IMR-90 (cell line): ENCODE measurements at regions not wholly inside any gene's neighbourhood (a gene's known extent, or its start where the extent isn't known, plus 50 kb on each side); places are given as distances from the start of the nearest gene placed in this dataset.

ENCODE experiments used
- ATAC-seq: fragments of 200-7000 bp; cut with Tn5 transposase; 2 replicates; pipeline ENCODE4 v1.9.1; 2020; ENCODE audit warnings: low read depth, mild to moderate bottlenecking, moderate library complexity
- BruUV-seq: library from RNA; stranded (reverse); fragments of 400-500 nt; replicated peaks from 2 replicates; lab custom pipeline; 2021; lab: Mats Ljungman, UMichigan
- CTCF ChIA-PET: fragments of 300-600 bp; formaldehyde crosslinking; extraction: SDS; loops from one replicate; lab custom pipeline; 2021; ENCODE audit warnings: antibody characterized with exemption; lab: Yijun Ruan, JAX
- POLR2A ChIA-PET: fragments of 300-600 bp; sonication (Branson Sonifier 250); formaldehyde crosslinking; loops from one replicate; lab custom pipeline; 2022; ENCODE audit warnings: antibody characterized with exemption; ENCODE audit not compliant: unreplicated experiment; lab: Charles Lee
- DNase-seq: peaks from one replicate; pipeline ENCODE4 v3.0.0; 2013
- H2AFZ ChIP-seq: replicated peaks from 2 replicates; pipeline ENCODE3; 2013; ENCODE audit warnings: low read length, mild to moderate bottlenecking; ENCODE audit not compliant: poor library complexity
- H2AK5ac ChIP-seq: 2 replicates; pipeline ENCODE4 v1.6.1; 2013; ENCODE audit warnings: low read depth, low read length, inconsistent platforms
- H2AK9ac ChIP-seq: replicated peaks from 2 replicates; pipeline ENCODE3; 2013; ENCODE audit warnings: mild to moderate bottlenecking, low read depth, low read length, moderate library complexity; ENCODE audit not compliant: poor library complexity
- H2BK120ac ChIP-seq: 2 replicates; pipeline ENCODE4 v1.6.1; 2013; ENCODE audit warnings: low read depth, low read length, inconsistent platforms
- H2BK15ac ChIP-seq: 3 replicates; pipeline ENCODE4 v1.6.1; 2013; ENCODE audit warnings: low read depth, low read length, inconsistent platforms
- H2BK20ac ChIP-seq: 2 replicates; pipeline ENCODE4 v1.6.1; 2013; ENCODE audit warnings: low read depth, mild to moderate bottlenecking, inconsistent platforms, low read length, moderate library complexity
- H2BK5ac ChIP-seq: 2 replicates; pipeline ENCODE4 v1.6.1; 2013; ENCODE audit warnings: mild to moderate bottlenecking, low read depth, low read length, inconsistent platforms; ENCODE audit not compliant: poor library complexity, severe bottlenecking
- H3K14ac ChIP-seq: replicated peaks from 2 replicates; pipeline ENCODE4 v1.6.1; 2013; ENCODE audit warnings: low read depth, low read length, inconsistent platforms
- H3K18ac ChIP-seq: 2 replicates; pipeline ENCODE4 v1.6.1; 2013; ENCODE audit warnings: low read depth, low read length, control low read depth
- H3K23ac ChIP-seq: 2 replicates; pipeline ENCODE4 v1.6.1; 2013; ENCODE audit warnings: low read depth, low read length, inconsistent platforms
- H3K27ac ChIP-seq: 2 replicates; pipeline ENCODE4 v1.5.1; 2013; ENCODE audit warnings: mild to moderate bottlenecking, control low read depth, low read length; ENCODE audit not compliant: insufficient read depth
- H3K27me3 ChIP-seq: 2 replicates; pipeline ENCODE4 v1.6.1; 2013; ENCODE audit warnings: low read length; ENCODE audit not compliant: control insufficient read depth, insufficient read depth
- H3K36me3 ChIP-seq: 2 replicates; pipeline ENCODE4 v1.6.1; 2013; ENCODE audit warnings: low read length, mixed read lengths; ENCODE audit not compliant: control insufficient read depth, insufficient read depth
- H3K4ac ChIP-seq: 2 replicates; pipeline ENCODE4 v1.6.1; 2013; ENCODE audit warnings: low read depth, low read length, inconsistent platforms
- H3K4me1 ChIP-seq: 2 replicates; pipeline ENCODE4 v1.6.1; 2013; ENCODE audit warnings: low read length, mixed read lengths; ENCODE audit not compliant: control insufficient read depth, insufficient read depth
- H3K4me2 ChIP-seq: 2 replicates; pipeline ENCODE4 v1.6.1; 2013; ENCODE audit warnings: low read depth, mild to moderate bottlenecking, control low read depth, low read length, moderate library complexity
- H3K4me3 ChIP-seq: 2 replicates; pipeline ENCODE4 v1.5.1; 2013; ENCODE audit warnings: low read depth, mild to moderate bottlenecking, control low read depth, low read length, moderate library complexity; ENCODE audit not compliant: insufficient read depth
- H3K56ac ChIP-seq: 2 replicates; pipeline ENCODE4 v1.6.1; 2013; ENCODE audit warnings: low read length, inconsistent platforms; ENCODE audit not compliant: insufficient read depth; ENCODE audit errors: extremely low read depth
- H3K79me1 ChIP-seq, 2 experiments: 2 replicates each; pipeline ENCODE4 v1.6.1; 2013; ENCODE audit warnings: low read length in 2 of 2, inconsistent platforms in 1 of 2, low read depth in 1 of 2
- H3K9ac ChIP-seq: 2 replicates; pipeline ENCODE4 v1.6.1; 2013; ENCODE audit warnings: low read depth, low read length, control low read depth
- H3K9me1 ChIP-seq: 2 replicates; pipeline ENCODE4 v1.6.1; 2013; ENCODE audit warnings: low read length, inconsistent platforms; ENCODE audit not compliant: insufficient read depth
- H3K9me3 ChIP-seq: 2 replicates; pipeline ENCODE4 v1.6.1; 2013; ENCODE audit warnings: low read length; ENCODE audit not compliant: control insufficient read depth, insufficient read depth
- H4K20me1 ChIP-seq: 2 replicates; pipeline ENCODE4 v1.6.1; 2013; ENCODE audit warnings: low read length, inconsistent platforms; ENCODE audit not compliant: insufficient read depth
- H4K5ac ChIP-seq: 2 replicates; pipeline ENCODE4 v1.6.1; 2013; ENCODE audit warnings: mild to moderate bottlenecking, low read depth, low read length, control low read depth
- H4K8ac ChIP-seq, 2 experiments: 2 replicates each; pipeline ENCODE4 v1.6.1; 2013; ENCODE audit warnings: low read depth in 2 of 2, low read length in 2 of 2, control low read depth in 1 of 2, inconsistent platforms in 1 of 2
- H4K91ac ChIP-seq: 2 replicates; pipeline ENCODE4 v1.6.1; 2013; ENCODE audit warnings: low read depth, low read length, inconsistent platforms; ENCODE audit not compliant: insufficient read depth
- BHLHE40 ChIP-seq: fragments of 150-350 bp; IDR thresholded peaks from 2 replicates; pipeline ENCODE4 v1.6.1; 2016; ENCODE audit warnings: mild to moderate bottlenecking, low read depth, low read length
- CEBPB ChIP-seq: IDR thresholded peaks from 2 replicates; pipeline ENCODE4 v1.6.1; 2012; ENCODE audit warnings: low read depth, low read length, improper control_type of control experiment
- CHD1 ChIP-seq: IDR thresholded peaks from 2 replicates; pipeline ENCODE4 v1.6.1; 2012; ENCODE audit warnings: low read depth, low read length, improper control_type of control experiment
- CTCF ChIP-seq: conservative IDR thresholded peaks from 2 replicates; pipeline ENCODE4 v1.5.1; 2012; ENCODE audit warnings: mild to moderate bottlenecking, low read depth, low read length, improper control_type of control experiment
- ELK1 ChIP-seq: fragments of 150-350 bp; IDR thresholded peaks from 2 replicates; pipeline ENCODE4 v1.6.1; 2016; ENCODE audit warnings: low read depth, mild to moderate bottlenecking, low read length, moderate library complexity, borderline replicate concordance
- FOS ChIP-seq: fragments of 150-350 bp; IDR thresholded peaks from 2 replicates; pipeline ENCODE4 v1.6.1; 2016; ENCODE audit warnings: low read depth, low read length
- MAZ ChIP-seq: IDR thresholded peaks from 2 replicates; pipeline ENCODE4 v1.6.1; 2012; ENCODE audit warnings: low read depth, mild to moderate bottlenecking, low read length, improper control_type of control experiment, moderate library complexity, borderline replicate concordance
- MXI1 ChIP-seq: IDR thresholded peaks from 2 replicates; pipeline ENCODE4 v1.6.1; 2012; ENCODE audit warnings: low read depth, mild to moderate bottlenecking, low read length, moderate library complexity, borderline replicate concordance
- NFE2L2 ChIP-seq: fragments of 150-350 bp; IDR thresholded peaks from 2 replicates; pipeline ENCODE4 v1.6.1; 2016; ENCODE audit warnings: low read depth, mild to moderate bottlenecking, low read length
- POLR2A ChIP-seq: IDR thresholded peaks from 2 replicates; pipeline ENCODE4 v1.6.1; 2012; ENCODE audit warnings: mild to moderate bottlenecking, low read depth, low read length
- RAD21 ChIP-seq: IDR thresholded peaks from 2 replicates; pipeline ENCODE4 v1.6.1; 2012; ENCODE audit warnings: low read length, improper control_type of control experiment
- RCOR1 ChIP-seq: IDR thresholded peaks from 2 replicates; pipeline ENCODE4 v1.6.1; 2012; ENCODE audit warnings: mild to moderate bottlenecking, low read length, improper control_type of control experiment; ENCODE audit not compliant: insufficient replicate concordance
- RFX5 ChIP-seq: IDR thresholded peaks from 2 replicates; pipeline ENCODE4 v1.8.0; 2012; ENCODE audit warnings: low read depth, mild to moderate bottlenecking, low read length, moderate library complexity
- SMC3 ChIP-seq: fragments of 150-350 bp; IDR thresholded peaks from 2 replicates; pipeline ENCODE4 v1.6.1; 2016; ENCODE audit warnings: low read depth, mild to moderate bottlenecking, antibody characterized with exemption, low read length, moderate library complexity
- USF2 ChIP-seq: fragments of 150-350 bp; IDR thresholded peaks from 2 replicates; pipeline ENCODE4 v1.6.1; 2017; ENCODE audit warnings: mild to moderate bottlenecking, antibody characterized with exemption, low read length, low read depth
- WGBS, 2 experiments: methylation state at CpG; one replicate each; pipeline versions ENCODE4 v1.1.5 to v1.1.7; 2013; ENCODE audit warnings: missing lambda C conversion rate in 2 of 2; ENCODE audit not compliant: insufficient read length in 1 of 2; ENCODE audit errors: extremely low coverage in 2 of 2; 5-methylcytosine and 5-hydroxymethylcytosine counted together
- dilution Hi-C: fragments of 300-500 bp; cut with HindIII; formaldehyde crosslinking; loops from one replicate; pipeline ENCODE4 v1.14.3; 2018; ENCODE audit warnings: low sequenced_read_pairs; ENCODE audit not compliant: unreplicated experiment
- in situ Hi-C: fragments of 300-500 bp; cut with MboI; formaldehyde crosslinking; loops from 3 replicates; pipeline ENCODE4 v1.14.3; 2019; ENCODE audit warnings: low sequenced_read_pairs, inconsistent platforms, mixed read lengths
- intact Hi-C: fragments of 100-400 bp; cut with micrococcal nuclease; formaldehyde crosslinking; loops from 2 replicates; pipeline ENCODE4 v1.10.0; 2022

GRCh38 chr2:103166456-103167324, 404.9 kb downstream of the TMEM182 start:
- H2BK5ac ChIP-seq: no peak overlapping the region
- H2BK120ac ChIP-seq: no peak overlapping the region
- H3K9me1 ChIP-seq: no peaks in the 10 kb centered on the region
- no peak overlapping the region for H3K18ac ChIP-seq
- ChIA-PET CTCF (no interaction called here), POLR2A (no interaction called here)
- peaks cover 9% of the 10 kb centered on the region for H3K9me3 ChIP-seq
- no peak overlapping the region for H3K4me2 ChIP-seq
- H3K36me3 ChIP-seq: no peaks in the 10 kb centered on the region
- H3K4me3 ChIP-seq: no peak overlapping the region
- H3K27ac ChIP-seq: no peak overlapping the region
- H3K4me1 ChIP-seq: no peaks in the 10 kb centered on the region
- H3K56ac ChIP-seq: no peak overlapping the region
- H4K20me1 ChIP-seq: no peaks in the 10 kb centered on the region
- no peak overlapping the region for H3K9ac ChIP-seq
- ATAC-seq (no peak), DNase-seq (no peak)
- no peak overlapping the region for H2BK20ac ChIP-seq
- dilution Hi-C loops (no loop called here), in situ Hi-C loops (loop anchor here (25.0 kb wide), 1 partner anchor 1721 kb away; no protein-coding TSS in a partner anchor), intact Hi-C loops (no loop called here)
- H3K14ac ChIP-seq: no peak overlapping the region
- H4K91ac ChIP-seq: no peak overlapping the region
- H2BK15ac ChIP-seq: no peak overlapping the region
- H2AK9ac ChIP-seq: no peak overlapping the region
- H2AK5ac ChIP-seq: no peak overlapping the region
- H4K5ac ChIP-seq: no peak overlapping the region
- no peak overlapping the region for H3K4ac ChIP-seq
- no peak overlapping the region for H2AFZ ChIP-seq
- H3K23ac ChIP-seq: no peak overlapping the region
- H3K27me3 ChIP-seq: no peaks in the 10 kb centered on the region
- no CpG with 5 or more reads among the region's 12 CpGs for WGBS, 2 experiments
- H3K79me1 ChIP-seq: no peaks in the 10 kb centered on the region
- BruUV-seq: no TSS peak
- no peak overlapping the region for H4K8ac ChIP-seq
- no peak for TF ChIP-seq RFX5
- no peak for TF ChIP-seq MXI1
- TF ChIP-seq CTCF: no peak
- no peak for TF ChIP-seq CEBPB
- TF ChIP-seq USF2: no peak
- TF ChIP-seq MAZ: no peak
- TF ChIP-seq RAD21: no peak
- TF ChIP-seq CHD1: no peak
- no peak for TF ChIP-seq BHLHE40
- TF ChIP-seq POLR2A: no peak
- no peak for TF ChIP-seq SMC3
- TF ChIP-seq ELK1: no peak
- no peak for TF ChIP-seq FOS
- TF ChIP-seq RCOR1: no peak
- TF ChIP-seq NFE2L2: no peak
